ENCODE measurements at regions not wholly inside any gene's neighbourhood (a gene's known extent, or its start where the extent isn't known, plus 50 kb on each side); places are given as distances from the start of the nearest gene placed in this dataset.

DNA sequence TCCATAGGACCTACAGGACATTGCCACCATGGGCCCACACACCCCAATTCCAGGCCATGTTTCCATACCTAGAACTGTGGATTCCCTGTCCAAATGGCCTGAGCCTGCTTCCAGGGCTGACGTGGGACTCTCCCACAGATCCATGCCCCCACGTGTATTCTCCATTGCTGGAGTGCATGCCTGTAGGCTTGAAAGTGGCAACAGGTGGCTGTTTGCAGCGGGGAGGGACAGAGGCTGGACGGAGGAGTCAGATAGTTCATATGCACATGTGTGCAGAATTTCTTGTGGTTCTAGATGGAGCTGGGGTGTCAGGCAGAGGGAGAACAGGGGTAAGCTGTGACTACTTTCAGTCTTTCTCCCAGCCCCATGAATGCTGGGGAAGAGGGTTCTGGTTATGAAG, 285.7 kb upstream of the ANKRD55 start:
- Histone ChIP-seq H3K9ac (ENCODE audit: low read depth, low read length, poor library complexity, severe bottlenecking) (no peak overlapping the region), H3K4me1 (ENCODE audit: insufficient read depth, low read length, poor library complexity, severe bottlenecking) (no peaks in the 10 kb centered on the region), H3K27me3 (ENCODE audit: insufficient read depth, low read length, poor library complexity, severe bottlenecking) (no peaks in the 10 kb centered on the region), H3F3A (ENCODE audit: low read depth) (no peaks in the 10 kb centered on the region), H3K36me3 (ENCODE audit: insufficient read depth, low read length) (no peaks in the 10 kb centered on the region), H4K20me1 (ENCODE audit: insufficient read depth, low read length, poor library complexity, severe bottlenecking) (no peaks in the 10 kb centered on the region), H3K79me2 (ENCODE audit: insufficient read depth, low read length) (no peaks in the 10 kb centered on the region), H3K4me2 (ENCODE audit: low read depth, low read length, poor library complexity, severe bottlenecking) (no peak overlapping the region), H3K9me3 (ENCODE audit: insufficient read depth, low read depth, low read length) (no peaks in the 10 kb centered on the region), H2AFZ (ENCODE audit: low read length) (no peak overlapping the region), H3K4me3 (ENCODE audit: low read length, poor library complexity, severe bottlenecking) (no peak overlapping the region), H3K9me2 (replicated peaks; ENCODE audit: low read depth, low read length) (no peaks in the 10 kb centered on the region)
- TF ChIP-seq, protein P1, sequence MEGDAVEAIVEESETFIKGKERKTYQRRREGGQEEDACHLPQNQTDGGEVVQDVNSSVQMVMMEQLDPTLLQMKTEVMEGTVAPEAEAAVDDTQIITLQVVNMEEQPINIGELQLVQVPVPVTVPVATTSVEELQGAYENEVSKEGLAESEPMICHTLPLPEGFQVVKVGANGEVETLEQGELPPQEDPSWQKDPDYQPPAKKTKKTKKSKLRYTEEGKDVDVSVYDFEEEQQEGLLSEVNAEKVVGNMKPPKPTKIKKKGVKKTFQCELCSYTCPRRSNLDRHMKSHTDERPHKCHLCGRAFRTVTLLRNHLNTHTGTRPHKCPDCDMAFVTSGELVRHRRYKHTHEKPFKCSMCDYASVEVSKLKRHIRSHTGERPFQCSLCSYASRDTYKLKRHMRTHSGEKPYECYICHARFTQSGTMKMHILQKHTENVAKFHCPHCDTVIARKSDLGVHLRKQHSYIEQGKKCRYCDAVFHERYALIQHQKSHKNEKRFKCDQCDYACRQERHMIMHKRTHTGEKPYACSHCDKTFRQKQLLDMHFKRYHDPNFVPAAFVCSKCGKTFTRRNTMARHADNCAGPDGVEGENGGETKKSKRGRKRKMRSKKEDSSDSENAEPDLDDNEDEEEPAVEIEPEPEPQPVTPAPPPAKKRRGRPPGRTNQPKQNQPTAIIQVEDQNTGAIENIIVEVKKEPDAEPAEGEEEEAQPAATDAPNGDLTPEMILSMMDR (conservative IDR thresholded peaks at IDR 0.05; ENCODE audit: low read length), result no peak
- TF ChIP-seq EZH2phosphoT487 (IDR thresholded peaks at IDR 0.05; ENCODE audit: borderline replicate concordance), result no peak

DNA sequence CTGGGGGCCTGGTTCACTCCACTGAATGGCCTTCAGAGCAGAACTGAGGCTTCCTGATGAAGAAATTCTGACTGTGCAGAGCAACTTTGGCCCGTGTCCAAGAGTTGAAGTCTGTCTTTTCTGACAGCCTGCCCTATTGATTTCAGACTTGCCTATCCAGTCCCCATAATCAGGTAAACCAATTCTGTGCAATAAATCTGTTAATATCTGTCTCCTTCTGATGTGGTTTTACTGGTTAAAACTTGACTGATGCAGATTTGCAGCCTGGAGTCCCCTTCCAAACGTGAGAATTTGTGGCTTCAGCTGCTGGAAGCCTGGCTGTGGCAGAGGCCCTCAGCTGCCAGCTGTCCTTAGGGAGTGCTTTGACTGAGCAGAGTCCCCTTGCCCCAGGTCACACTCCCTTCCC, 283.9 kb upstream of the ANKRD55 start:
- Histone ChIP-seq H2AFZ (ENCODE audit: low read length) (no peak overlapping the region), H3K36me3 (ENCODE audit: insufficient read depth, low read length) (no peaks in the 10 kb centered on the region), H3K9me2 (replicated peaks; ENCODE audit: low read depth, low read length) (no peaks in the 10 kb centered on the region), H3K9ac (ENCODE audit: low read depth, low read length, poor library complexity, severe bottlenecking) (no peak overlapping the region), H3K4me1 (ENCODE audit: insufficient read depth, low read length, poor library complexity, severe bottlenecking) (no peaks in the 10 kb centered on the region), H3K9me3 (ENCODE audit: insufficient read depth, low read depth, low read length) (no peaks in the 10 kb centered on the region), H3K4me2 (ENCODE audit: low read depth, low read length, poor library complexity, severe bottlenecking) (no peak overlapping the region), H3K4me3 (ENCODE audit: low read length, poor library complexity, severe bottlenecking) (no peak overlapping the region), H4K20me1 (ENCODE audit: insufficient read depth, low read length, poor library complexity, severe bottlenecking) (no peaks in the 10 kb centered on the region), H3F3A (ENCODE audit: low read depth) (no peaks in the 10 kb centered on the region), H3K79me2 (ENCODE audit: insufficient read depth, low read length) (no peaks in the 10 kb centered on the region), H3K27me3 (ENCODE audit: insufficient read depth, low read length, poor library complexity, severe bottlenecking) (no peaks in the 10 kb centered on the region)
- TF ChIP-seq, protein P1 (conservative IDR thresholded peaks at IDR 0.05; ENCODE audit: low read length), result no peak
- TF ChIP-seq EZH2phosphoT487 (IDR thresholded peaks at IDR 0.05; ENCODE audit: borderline replicate concordance), result no peak

DNA sequence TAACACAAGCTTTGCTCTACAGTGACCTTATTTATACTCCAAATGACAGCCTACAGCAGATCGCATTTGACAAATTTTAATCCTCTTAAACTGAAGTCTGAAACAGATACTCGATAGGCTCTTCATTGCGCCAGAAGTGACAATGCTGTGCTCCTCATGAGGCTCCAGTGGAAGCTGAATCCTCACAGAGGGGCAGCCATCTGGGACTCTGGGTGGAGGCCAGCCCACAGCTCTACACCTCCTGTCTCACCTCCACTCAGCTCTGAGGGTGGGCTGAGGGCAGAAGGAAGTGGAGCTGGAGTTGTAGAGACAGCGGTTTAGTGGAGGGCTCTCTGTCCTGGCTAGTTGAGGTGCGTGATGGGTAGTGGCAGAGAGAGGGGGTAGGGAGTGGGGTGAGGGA, 283.3 kb upstream of the ANKRD55 start:
- TF ChIP-seq, protein P1 (conservative IDR thresholded peaks at IDR 0.05; ENCODE audit: low read length), result no peak
- no peak for TF ChIP-seq EZH2phosphoT487 (IDR thresholded peaks at IDR 0.05; ENCODE audit: borderline replicate concordance)
- Histone ChIP-seq H3K4me3 (ENCODE audit: low read length, poor library complexity, severe bottlenecking) (no peak overlapping the region), H3K36me3 (ENCODE audit: insufficient read depth, low read length) (no peaks in the 10 kb centered on the region), H3K9me3 (ENCODE audit: insufficient read depth, low read depth, low read length) (no peaks in the 10 kb centered on the region), H3K9me2 (replicated peaks; ENCODE audit: low read depth, low read length) (no peaks in the 10 kb centered on the region), H2AFZ (ENCODE audit: low read length) (no peak overlapping the region), H4K20me1 (ENCODE audit: insufficient read depth, low read length, poor library complexity, severe bottlenecking) (no peaks in the 10 kb centered on the region), H3F3A (ENCODE audit: low read depth) (no peaks in the 10 kb centered on the region), H3K79me2 (ENCODE audit: insufficient read depth, low read length) (no peaks in the 10 kb centered on the region), H3K4me2 (ENCODE audit: low read depth, low read length, poor library complexity, severe bottlenecking) (no peak overlapping the region), H3K27me3 (ENCODE audit: insufficient read depth, low read length, poor library complexity, severe bottlenecking) (no peaks in the 10 kb centered on the region), H3K4me1 (ENCODE audit: insufficient read depth, low read length, poor library complexity, severe bottlenecking) (no peaks in the 10 kb centered on the region), H3K9ac (ENCODE audit: low read depth, low read length, poor library complexity, severe bottlenecking) (no peak overlapping the region)

Data from Loucy (cell line).